ENCODE measurements at regions not wholly inside any gene's neighbourhood (a gene's known extent, or its start where the extent isn't known, plus 50 kb on each side); places are given as distances from the start of the nearest gene placed in this dataset.
"Not testable (repeated sequence)": the region's sequence is repeated elsewhere in the genome, so short reads cannot be mapped to it uniquely, and the experiment has no call there.

DNA sequence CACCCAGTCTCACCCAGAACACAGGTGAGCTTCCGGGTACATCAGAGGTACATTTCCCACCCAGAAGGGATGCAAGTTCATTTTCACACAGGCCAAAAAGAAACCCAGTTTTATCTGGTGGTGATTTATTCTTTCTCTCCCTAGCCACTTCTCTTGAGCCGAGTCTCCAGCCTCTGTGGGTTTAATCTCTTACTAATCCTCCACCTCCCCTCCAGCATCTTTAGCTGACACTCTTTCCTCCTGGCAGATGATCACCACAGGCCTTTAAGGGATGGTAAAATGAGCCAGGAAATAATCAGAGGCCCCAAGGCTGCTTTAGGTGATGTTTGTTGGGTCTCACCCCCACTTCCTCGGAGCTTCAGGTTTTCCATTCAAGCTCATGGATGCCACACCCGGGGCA lies 145.7 kb upstream of the DLX2 start:
- DNase-seq (ENCODE audit: low spot score in 2 of 2) (no peak), ATAC-seq (ENCODE audit: low read depth) (no peak)
- Mint-ChIP-seq H3K4me1 (no peaks in the 10 kb centered on the region), H3K9me3 (no peaks in the 10 kb centered on the region), H3K36me3 (no peaks in the 10 kb centered on the region), H3K27me3 (peaks cover 8% of the 10 kb centered on the region), H3K4me3 (no peak overlapping the region), H3K27ac (no peak overlapping the region)

DNA sequence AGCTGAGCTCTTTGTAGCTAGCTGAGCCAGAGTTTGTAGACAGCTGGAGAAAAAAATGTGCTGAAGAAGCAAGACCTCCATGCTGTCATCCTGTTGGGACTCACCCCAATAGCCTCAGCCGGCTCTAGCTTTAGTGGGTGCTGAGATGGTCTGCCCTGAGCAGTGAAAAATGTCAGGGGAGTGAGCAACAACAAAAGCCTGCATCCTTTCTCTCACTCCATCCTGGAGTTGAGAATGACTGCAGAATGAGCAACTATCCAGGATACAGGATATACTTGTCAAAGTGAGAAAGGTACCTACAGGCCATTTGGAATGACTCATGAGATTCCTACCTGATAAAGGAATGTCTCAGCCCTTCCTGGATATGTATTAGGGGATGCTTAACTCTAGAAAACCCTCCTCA lies 146.1 kb upstream of the DLX2 start:
- Mint-ChIP-seq H3K27ac (no peak overlapping the region), H3K27me3 (peaks cover 8% of the 10 kb centered on the region), H3K4me3 (no peak overlapping the region), H3K4me1 (no peaks in the 10 kb centered on the region), H3K9me3 (no peaks in the 10 kb centered on the region), H3K36me3 (no peaks in the 10 kb centered on the region)
- ATAC-seq (ENCODE audit: low read depth) = no peak
- no peak for DNase-seq (ENCODE audit: low spot score in 2 of 2)

GRCh38 chr2:172249334-172249733 lies 146.6 kb upstream of the DLX2 start:
- Mint-ChIP-seq H3K4me3 (no peak overlapping the region), H3K27ac (no peak overlapping the region), H3K36me3 (no peaks in the 10 kb centered on the region), H3K4me1 (no peaks in the 10 kb centered on the region), H3K9me3 (no peaks in the 10 kb centered on the region), H3K27me3 (peaks cover 5% of the 10 kb centered on the region)
- no peak for DNase-seq (ENCODE audit: low spot score in 2 of 2)
- ATAC-seq (ENCODE audit: low read depth) = no peak

DNA sequence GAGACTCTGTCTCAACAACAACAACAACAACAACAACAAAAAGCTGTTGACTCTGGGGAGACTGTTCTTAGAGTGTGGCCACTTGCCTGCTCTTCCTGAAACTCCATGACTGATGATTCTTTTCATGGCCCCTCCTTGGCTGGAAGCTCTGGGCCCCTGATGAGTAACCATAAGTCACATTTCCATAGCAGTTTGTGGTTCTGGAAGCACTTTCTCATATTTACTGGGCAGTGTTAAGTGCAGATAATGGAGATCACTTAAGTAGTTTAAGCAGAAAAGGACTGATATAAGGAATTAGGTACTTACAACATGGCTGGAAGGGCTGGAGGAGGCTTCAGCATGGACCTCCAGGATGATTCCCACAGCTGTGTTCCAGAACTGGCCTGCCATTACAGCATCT lies 147.3 kb upstream of the DLX2 start:
- ATAC-seq (ENCODE audit: low read depth) (no peak), DNase-seq (ENCODE audit: low spot score in 2 of 2) (no peak)
- H3K4me3 Mint-ChIP-seq = no peak overlapping the region
- H3K27me3 Mint-ChIP-seq = peaks cover 5% of the 10 kb centered on the region
- H3K4me1 Mint-ChIP-seq = no peaks in the 10 kb centered on the region
- H3K9me3 Mint-ChIP-seq = no peaks in the 10 kb centered on the region
- no peak overlapping the region for H3K27ac Mint-ChIP-seq
- no peaks in the 10 kb centered on the region for H3K36me3 Mint-ChIP-seq

GRCh38 chr2:172251231-172251630 lies 148.5 kb upstream of the DLX2 start:
- Mint-ChIP-seq H3K9me3 (no peaks in the 10 kb centered on the region), H3K4me1 (no peaks in the 10 kb centered on the region), H3K4me3 (no peak overlapping the region), H3K36me3 (no peaks in the 10 kb centered on the region), H3K27ac (no peak overlapping the region), H3K27me3 (peaks cover 1% of the 10 kb centered on the region)
- ATAC-seq (ENCODE audit: low read depth) = no peak
- DNase-seq (ENCODE audit: low spot score in 2 of 2) = no peak

DNA sequence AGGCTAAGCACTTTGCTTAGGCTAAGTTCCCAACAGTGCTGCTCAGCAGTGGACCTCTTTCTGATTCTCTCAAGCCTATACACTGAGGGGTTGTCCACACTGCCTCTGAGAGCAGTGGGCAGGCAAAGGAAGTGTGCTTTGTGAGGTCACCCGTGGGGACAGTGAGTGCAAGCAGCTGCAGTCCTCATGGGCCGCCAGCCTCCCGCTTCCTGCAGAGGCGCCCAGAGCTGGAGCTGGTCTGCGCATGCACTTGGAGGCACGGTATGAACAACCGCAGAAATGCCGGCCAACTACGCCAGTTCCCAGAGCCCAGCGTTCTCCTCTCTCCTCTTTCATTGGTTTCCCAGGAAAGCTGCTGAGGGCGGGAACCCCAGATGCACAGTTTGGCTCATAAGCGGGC lies 149.5 kb upstream of the DLX2 start:
- DNase-seq (ENCODE audit: low spot score in 2 of 2) (no peak), ATAC-seq (ENCODE audit: low read depth) (no peak)
- Mint-ChIP-seq H3K9me3 (no peaks in the 10 kb centered on the region), H3K36me3 (no peaks in the 10 kb centered on the region), H3K4me1 (no peaks in the 10 kb centered on the region), H3K27me3 (peaks cover 1% of the 10 kb centered on the region), H3K27ac (no peak overlapping the region), H3K4me3 (no peak overlapping the region)

GRCh38 chr2:172253190-172254052 lies 150.7 kb upstream of the DLX2 start:
- ATAC-seq (ENCODE audit: low read depth) = no peak
- Mint-ChIP-seq H3K36me3 (no peaks in the 10 kb centered on the region), H3K27ac (no peak overlapping the region), H3K4me1 (no peaks in the 10 kb centered on the region), H3K4me3 (no peak overlapping the region), H3K27me3 (peaks cover 2% of the 10 kb centered on the region), H3K9me3 (no peaks in the 10 kb centered on the region)
- no peak for DNase-seq (ENCODE audit: low spot score in 2 of 2)

DNA sequence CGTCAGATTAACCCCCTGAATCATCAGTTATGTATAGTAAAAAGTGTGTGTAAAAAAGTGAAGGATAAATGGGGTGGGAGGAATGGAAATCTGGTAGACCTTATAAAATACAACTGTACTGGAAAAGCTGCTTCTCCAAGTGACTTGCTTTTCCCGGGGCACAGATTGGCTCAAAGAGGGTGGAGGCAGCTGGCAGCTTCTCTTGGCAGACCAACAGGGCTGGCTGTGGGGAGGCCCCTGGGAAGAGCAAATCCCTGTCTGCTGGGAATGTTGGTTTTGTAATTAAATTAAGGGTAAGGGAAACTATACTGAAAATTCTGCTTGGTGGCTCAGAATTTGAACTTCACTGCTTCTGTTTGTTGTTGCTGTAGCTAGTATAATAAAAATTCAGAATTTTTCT lies 154.2 kb upstream of the DLX2 start:
- Mint-ChIP-seq H3K9me3 (no peaks in the 10 kb centered on the region), H3K4me3 (no peak overlapping the region), H3K27me3 (peaks cover 4% of the 10 kb centered on the region), H3K4me1 (no peaks in the 10 kb centered on the region), H3K27ac (no peak overlapping the region), H3K36me3 (no peaks in the 10 kb centered on the region)
- DNase-seq (ENCODE audit: low spot score in 2 of 2) (no peak), ATAC-seq (ENCODE audit: low read depth) (no peak)

- no peak overlapping the region for H3K4me3 Mint-ChIP-seq
- no peak for ATAC-seq (ENCODE audit: low read depth)
- DNase-seq (ENCODE audit: low spot score in 2 of 2) = no peak
- H3K4me1 Mint-ChIP-seq = no peaks in the 10 kb centered on the region
- no peak overlapping the region for H3K27ac Mint-ChIP-seq
- no peaks in the 10 kb centered on the region for H3K9me3 Mint-ChIP-seq
- peaks cover 6% of the 10 kb centered on the region for H3K27me3 Mint-ChIP-seq
- no peaks in the 10 kb centered on the region for H3K36me3 Mint-ChIP-seq
Measured at GRCh38 chr2:172259827-172260226, 157.1 kb upstream of the DLX2 start.

- H3K27me3 Mint-ChIP-seq = peaks cover 6% of the 10 kb centered on the region
- H3K9me3 Mint-ChIP-seq = no peaks in the 10 kb centered on the region
- no peaks in the 10 kb centered on the region for H3K4me1 Mint-ChIP-seq
- no peaks in the 10 kb centered on the region for H3K36me3 Mint-ChIP-seq
- ATAC-seq (ENCODE audit: low read depth) (no peak), DNase-seq (ENCODE audit: low spot score in 2 of 2) (no peak)
- H3K27ac Mint-ChIP-seq = no peak overlapping the region
- H3K4me3 Mint-ChIP-seq = no peak overlapping the region
Measured at GRCh38 chr2:172260336-172260735, 157.6 kb upstream of the DLX2 start.

GRCh38 chr2:172261292-172261691 lies 158.6 kb upstream of the DLX2 start:
- H3K9me3 Mint-ChIP-seq = peaks cover 2% of the 10 kb centered on the region
- H3K27me3 Mint-ChIP-seq = peaks cover 6% of the 10 kb centered on the region
- H3K36me3 Mint-ChIP-seq = no peaks in the 10 kb centered on the region
- H3K27ac Mint-ChIP-seq = no peak overlapping the region
- H3K4me1 Mint-ChIP-seq = no peaks in the 10 kb centered on the region
- H3K4me3 Mint-ChIP-seq = no peak overlapping the region
- DNase-seq (ENCODE audit: low spot score in 2 of 2) = no peak
- ATAC-seq (ENCODE audit: low read depth) = no peak

GRCh38 chr2:172262486-172262885 lies 159.8 kb upstream of the DLX2 start:
- H3K27ac Mint-ChIP-seq = no peak overlapping the region
- ATAC-seq (ENCODE audit: low read depth) = no peak
- H3K4me1 Mint-ChIP-seq = no peaks in the 10 kb centered on the region
- no peak overlapping the region for H3K4me3 Mint-ChIP-seq
- DNase-seq (ENCODE audit: low spot score in 2 of 2) = no peak
- no peaks in the 10 kb centered on the region for H3K36me3 Mint-ChIP-seq
- peaks cover 6% of the 10 kb centered on the region for H3K27me3 Mint-ChIP-seq
- H3K9me3 Mint-ChIP-seq = peaks cover 2% of the 10 kb centered on the region

DNA sequence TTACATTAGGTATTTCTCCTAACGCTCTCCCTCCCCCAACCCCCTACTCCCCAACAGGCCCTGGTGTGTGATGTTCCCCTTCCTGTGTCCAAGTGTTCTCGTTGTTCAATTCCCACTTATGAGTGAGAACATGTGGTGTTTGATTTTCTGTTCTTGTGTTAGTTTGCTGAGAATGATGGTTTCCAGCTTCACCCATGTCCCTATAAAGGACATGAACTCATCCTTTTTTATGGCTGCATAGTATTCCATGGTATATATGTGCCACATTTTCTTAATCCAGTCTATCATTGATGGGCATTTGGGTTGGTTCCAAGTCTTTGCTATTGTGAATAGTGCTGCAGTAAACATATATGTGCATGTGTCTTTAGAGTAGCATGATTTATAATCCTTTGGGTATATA lies 162.1 kb upstream of the DLX2 start:
- ATAC-seq (ENCODE audit: low read depth); H3K4me1 Mint-ChIP-seq; H3K4me3 Mint-ChIP-seq; H3K9me3 Mint-ChIP-seq; H3K27ac Mint-ChIP-seq; DNase-seq (ENCODE audit: low spot score in 2 of 2); H3K27me3 Mint-ChIP-seq; H3K36me3 Mint-ChIP-seq: not testable (repeated sequence)

GRCh38 chr2:172269507-172270244 lies 157.7 kb upstream of the ITGA6 start:
- H3K36me3 Mint-ChIP-seq; H3K9me3 Mint-ChIP-seq; H3K27ac Mint-ChIP-seq; ATAC-seq (ENCODE audit: low read depth); H3K27me3 Mint-ChIP-seq; H3K4me3 Mint-ChIP-seq; DNase-seq (ENCODE audit: low spot score in 2 of 2); H3K4me1 Mint-ChIP-seq: not testable (repeated sequence)
